ENCODE measurements at regions not wholly inside any gene's neighbourhood (a gene's known extent, or its start where the extent isn't known, plus 50 kb on each side); places are given as distances from the start of the nearest gene placed in this dataset.

- TF ChIP-seq EZH2 (IDR thresholded peaks at IDR 0.05; ENCODE audit: borderline replicate concordance, low read depth, low read length, poor library complexity, severe bottlenecking) (no peak), CTCF (conservative IDR thresholded peaks at IDR 0.05; ENCODE audit: low read depth, low read length) (no peak)
- no peak overlapping the region for H3K4me3 ChIP-seq (ENCODE audit: low read depth, low read length, poor library complexity, severe bottlenecking)
- intact Hi-C loops (cut with micrococcal nuclease; ENCODE audit: unreplicated experiment), result no loop called here
- H3K4me1 ChIP-seq (ENCODE audit: insufficient read depth, low read length, poor library complexity, severe bottlenecking), result no peaks in the 10 kb centered on the region
- H3K36me3 ChIP-seq (ENCODE audit: insufficient read depth, low read length, poor library complexity, severe bottlenecking), result no peaks in the 10 kb centered on the region
- no peak for DNase-seq (ENCODE audit: low spot score)
- H3K27ac ChIP-seq (ENCODE audit: low read depth, low read length, poor library complexity, severe bottlenecking), result no peak overlapping the region
- no peaks in the 10 kb centered on the region for H3K9me3 ChIP-seq (ENCODE audit: low read depth, low read length, poor library complexity, severe bottlenecking)
- ChIA-PET CTCF (no interaction called here), POLR2A (ENCODE audit: low non-redundant PET) (no interaction called here)
- BruUV-seq (replicated peaks), result no TSS peak
- H3K27me3 ChIP-seq (replicated peaks; ENCODE audit: insufficient read depth, low read depth, low read length, poor library complexity), result peaks cover 6% of the 10 kb centered on the region
Observed at GRCh38 chr3:10680796-10681195, 135.2 kb upstream of the SLC6A11 start.

GRCh38 chr3:10682692-10683091 lies 133.3 kb upstream of the SLC6A11 start:
- TF ChIP-seq EZH2 (IDR thresholded peaks at IDR 0.05; ENCODE audit: borderline replicate concordance, low read depth, low read length, poor library complexity, severe bottlenecking) (no peak), CTCF (conservative IDR thresholded peaks at IDR 0.05; ENCODE audit: low read depth, low read length) (no peak)
- Histone ChIP-seq H3K27ac (ENCODE audit: low read depth, low read length, poor library complexity, severe bottlenecking) (no peak overlapping the region), H3K36me3 (ENCODE audit: insufficient read depth, low read length, poor library complexity, severe bottlenecking) (no peaks in the 10 kb centered on the region), H3K4me3 (ENCODE audit: low read depth, low read length, poor library complexity, severe bottlenecking) (no peak overlapping the region), H3K9me3 (ENCODE audit: low read depth, low read length, poor library complexity, severe bottlenecking) (no peaks in the 10 kb centered on the region), H3K27me3 (replicated peaks; ENCODE audit: insufficient read depth, low read depth, low read length, poor library complexity) (peaks cover 6% of the 10 kb centered on the region), H3K4me1 (ENCODE audit: insufficient read depth, low read length, poor library complexity, severe bottlenecking) (no peaks in the 10 kb centered on the region)
- ChIA-PET POLR2A (ENCODE audit: low non-redundant PET) (no interaction called here), CTCF (no interaction called here)
- no TSS peak for BruUV-seq (replicated peaks)
- intact Hi-C loops (cut with micrococcal nuclease; ENCODE audit: unreplicated experiment), result no loop called here
- DNase-seq (ENCODE audit: low spot score), result no peak

- Histone ChIP-seq H3K36me3 (ENCODE audit: insufficient read depth, low read length, poor library complexity, severe bottlenecking) (no peaks in the 10 kb centered on the region), H3K4me1 (ENCODE audit: insufficient read depth, low read length, poor library complexity, severe bottlenecking) (no peaks in the 10 kb centered on the region), H3K4me3 (ENCODE audit: low read depth, low read length, poor library complexity, severe bottlenecking) (no peak overlapping the region), H3K9me3 (ENCODE audit: low read depth, low read length, poor library complexity, severe bottlenecking) (no peaks in the 10 kb centered on the region), H3K27ac (ENCODE audit: low read depth, low read length, poor library complexity, severe bottlenecking) (no peak overlapping the region), H3K27me3 (replicated peaks; ENCODE audit: insufficient read depth, low read depth, low read length, poor library complexity) (peaks cover 3% of the 10 kb centered on the region)
- TF ChIP-seq EZH2 (IDR thresholded peaks at IDR 0.05; ENCODE audit: borderline replicate concordance, low read depth, low read length, poor library complexity, severe bottlenecking) (no peak), CTCF (conservative IDR thresholded peaks at IDR 0.05; ENCODE audit: low read depth, low read length) (no peak)
- no TSS peak for BruUV-seq (replicated peaks)
- intact Hi-C loops (cut with micrococcal nuclease; ENCODE audit: unreplicated experiment), result no loop called here
- no peak for DNase-seq (ENCODE audit: low spot score)
- ChIA-PET CTCF (no interaction called here), POLR2A (ENCODE audit: low non-redundant PET) (no interaction called here)
Observed at GRCh38 chr3:10683106-10683505, 132.9 kb upstream of the SLC6A11 start.

Data from A673 (cell line).